Activated CD4-positive, alpha-beta T cell treated with anti-CD3 and anti-CD28 coated beads, Interleukin-2, amount 10 ng/mL, durations not matched to agents 7 days and 5 days (primary cell): ENCODE measurements at regions not wholly inside any gene's neighbourhood (a gene's known extent, or its start where the extent isn't known, plus 50 kb on each side); places are given as distances from the start of the nearest gene placed in this dataset.

ENCODE experiments used
- CTCF ChIA-PET: fragments of 350-600 bp; sonication (Branson Sonifier 250); formaldehyde crosslinking; loops from one replicate; lab custom pipeline; 2021; ENCODE audit warnings: antibody characterized with exemption; lab: Charles Lee
- POLR2A ChIA-PET: fragments of 350-600 bp; sonication (Branson Sonifier 250); formaldehyde crosslinking; loops from one replicate; lab custom pipeline; 2021; ENCODE audit warnings: antibody characterized with exemption; lab: Charles Lee
- DNase-seq: peaks from one replicate; pipeline ENCODE4 v3.0.0-alpha.2; 2020
- H3K27ac Mint-ChIP-seq: one replicate; pipeline ENCODE4 v1.8.0; 2021; ENCODE audit warnings: mild to moderate bottlenecking, moderate library complexity, mixed read lengths
- H3K27me3 Mint-ChIP-seq: one replicate; pipeline ENCODE4 v1.8.0; 2021; ENCODE audit warnings: mixed read lengths
- H3K36me3 Mint-ChIP-seq: one replicate; pipeline ENCODE4 v1.8.0; 2021; ENCODE audit warnings: low read depth, mixed read lengths
- H3K4me1 Mint-ChIP-seq: one replicate; pipeline ENCODE4 v1.8.0; 2021; ENCODE audit warnings: mixed read lengths
- H3K4me3 Mint-ChIP-seq: one replicate; pipeline ENCODE4 v1.8.0; 2021; ENCODE audit warnings: mild to moderate bottlenecking, moderate library complexity, mixed read lengths
- H3K9me3 Mint-ChIP-seq: one replicate; pipeline ENCODE4 v1.8.0; 2021; ENCODE audit warnings: mixed read lengths

- Mint-ChIP-seq H3K27me3 (peaks cover 27% of the 10 kb centered on the region), H3K27ac (no peak overlapping the region), H3K9me3 (peaks cover 5% of the 10 kb centered on the region), H3K4me3 (no peak overlapping the region), H3K36me3 (no peaks in the 10 kb centered on the region), H3K4me1 (no peaks in the 10 kb centered on the region)
- POLR2A ChIA-PET, result no interaction called here
- no peak for DNase-seq
- CTCF ChIA-PET, result no interaction called here
These were observed 90.7 kb downstream of the TNFSF18 start for GRCh38 chr1:172960019-172960418.

GRCh38 chr1:172960454-172961208 lies 90.1 kb downstream of the TNFSF18 start:
- H3K27ac Mint-ChIP-seq, result no peak overlapping the region

GRCh38 chr1:172964864-172965263 lies 85.9 kb downstream of the TNFSF18 start:
- H3K4me3 Mint-ChIP-seq, result no peak overlapping the region

More at GRCh38 chr1:172960454-172961208, 90.1 kb downstream of the TNFSF18 start:
- Mint-ChIP-seq H3K4me3 (no peak overlapping the region), H3K4me1 (no peaks in the 10 kb centered on the region), H3K9me3 (peaks cover 5% of the 10 kb centered on the region), H3K27me3 (peaks cover 28% of the 10 kb centered on the region), H3K36me3 (no peaks in the 10 kb centered on the region)
- ChIA-PET CTCF (no interaction called here), POLR2A (no interaction called here)
- DNase-seq, result no peak

GRCh38 chr1:172966844-172967540 lies 83.7 kb downstream of the TNFSF18 start:
- ChIA-PET CTCF (interaction anchor here (0.6 to 1.0 kb wide), 2 partner anchors 110 to 153 kb away, joined by 3 to 4 read pairs; no protein-coding TSS in a partner anchor), POLR2A (no interaction called here)
- Mint-ChIP-seq H3K27ac (no peak overlapping the region), H3K9me3 (peaks cover 2% of the 10 kb centered on the region), H3K27me3 (peaks cover 17% of the 10 kb centered on the region), H3K36me3 (no peaks in the 10 kb centered on the region), H3K4me1 (peaks cover 11% of the 10 kb centered on the region), H3K4me3 (no peak overlapping the region)
- DNase-seq, result no peak

More at GRCh38 chr1:172964864-172965263, 85.9 kb downstream of the TNFSF18 start:
- peaks cover 21% of the 10 kb centered on the region for H3K27me3 Mint-ChIP-seq
- POLR2A ChIA-PET, result no interaction called here
- peaks cover 11% of the 10 kb centered on the region for H3K4me1 Mint-ChIP-seq
- no peak for DNase-seq
- H3K9me3 Mint-ChIP-seq, result peaks cover 5% of the 10 kb centered on the region
- H3K36me3 Mint-ChIP-seq, result no peaks in the 10 kb centered on the region
- CTCF ChIA-PET, result interaction anchor here (1.1 to 1.3 kb wide), 2 partner anchors 9 to 13 kb away, joined by 3 to 4 read pairs; no protein-coding TSS in a partner anchor
- no peak overlapping the region for H3K27ac Mint-ChIP-seq

GRCh38 chr1:172967936-172968335 lies 82.8 kb downstream of the TNFSF18 start:
- H3K4me1 Mint-ChIP-seq, result peaks cover 11% of the 10 kb centered on the region
- no peaks in the 10 kb centered on the region for H3K36me3 Mint-ChIP-seq
- H3K4me3 Mint-ChIP-seq, result no peak overlapping the region
- no peak overlapping the region for H3K27ac Mint-ChIP-seq
- H3K9me3 Mint-ChIP-seq, result peaks cover 2% of the 10 kb centered on the region
- DNase-seq, result no peak
- POLR2A ChIA-PET, result no interaction called here
- CTCF ChIA-PET, result interaction anchor here (1.0 kb wide), 1 partner anchor 152 kb away, joined by 3 read pairs; no protein-coding TSS in a partner anchor
- peaks cover 14% of the 10 kb centered on the region for H3K27me3 Mint-ChIP-seq

- no peak overlapping the region for H3K4me3 Mint-ChIP-seq
- POLR2A ChIA-PET, result no interaction called here
These were observed 81.1 kb downstream of the TNFSF18 start for GRCh38 chr1:172969611-172970010.

DNA sequence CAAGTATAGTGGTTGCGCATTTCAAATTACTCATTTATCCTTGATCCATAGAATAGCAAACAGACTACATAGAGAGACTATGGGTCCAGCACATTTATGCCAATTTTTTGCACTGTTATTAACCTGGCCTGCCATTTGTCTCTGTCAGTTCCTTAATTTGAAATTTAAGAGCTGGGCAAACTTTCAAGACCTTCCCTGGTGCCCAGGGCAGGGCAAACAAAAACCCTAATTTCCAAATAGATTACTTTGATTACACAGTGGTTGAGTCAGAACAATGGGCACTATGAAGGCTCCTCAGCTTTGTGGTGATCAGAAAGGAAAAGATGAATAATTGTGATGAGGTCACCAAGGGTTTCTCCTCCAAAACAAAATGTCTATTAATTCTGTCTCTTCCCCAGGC lies 80.6 kb downstream of the TNFSF18 start:
- no peak for DNase-seq
- CTCF ChIA-PET, result no interaction called here
- POLR2A ChIA-PET, result no interaction called here
- Mint-ChIP-seq H3K27me3 (peaks cover 11% of the 10 kb centered on the region), H3K4me1 (peaks cover 11% of the 10 kb centered on the region), H3K36me3 (no peaks in the 10 kb centered on the region), H3K9me3 (no peaks in the 10 kb centered on the region), H3K4me3 (no peak overlapping the region), H3K27ac (no peak overlapping the region)

More at GRCh38 chr1:172969611-172970010, 81.1 kb downstream of the TNFSF18 start:
- CTCF ChIA-PET, result no interaction called here
- no peaks in the 10 kb centered on the region for H3K9me3 Mint-ChIP-seq
- H3K27ac Mint-ChIP-seq, result no peak overlapping the region
- H3K4me1 Mint-ChIP-seq, result peaks cover 11% of the 10 kb centered on the region
- no peaks in the 10 kb centered on the region for H3K36me3 Mint-ChIP-seq
- H3K27me3 Mint-ChIP-seq, result peaks cover 11% of the 10 kb centered on the region
- no peak for DNase-seq

DNA sequence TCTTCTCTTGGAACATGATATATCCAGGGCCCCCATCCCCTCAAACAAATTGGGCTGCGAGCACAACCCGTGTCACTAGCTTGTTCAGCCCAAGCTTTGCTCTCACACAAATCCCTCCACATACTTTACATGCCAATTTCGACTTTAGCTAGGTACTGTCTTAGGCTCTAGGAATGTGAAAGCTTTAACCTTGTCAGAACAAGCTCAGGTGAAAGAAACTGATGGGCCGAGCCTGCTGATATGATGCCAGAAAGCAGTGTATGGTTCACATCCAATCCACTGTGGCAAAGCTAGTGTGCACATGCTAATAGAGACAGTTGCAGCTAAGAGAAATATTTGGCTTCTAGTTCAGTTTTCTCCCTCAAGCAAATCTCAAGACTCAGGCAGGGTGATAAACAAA lies 79.5 kb downstream of the TNFSF18 start:
- Mint-ChIP-seq H3K9me3 (no peaks in the 10 kb centered on the region), H3K27me3 (peaks cover 9% of the 10 kb centered on the region), H3K4me3 (no peak overlapping the region), H3K27ac (no peak overlapping the region), H3K36me3 (no peaks in the 10 kb centered on the region), H3K4me1 (peaks cover 11% of the 10 kb centered on the region)
- ChIA-PET CTCF (interaction anchor here (0.8 kb wide), 1 partner anchor 68 kb away, joined by 3 read pairs; no protein-coding TSS in a partner anchor), POLR2A (no interaction called here)
- DNase-seq, result no peak

GRCh38 chr1:172972258-172972657 lies 78.5 kb downstream of the TNFSF18 start:
- CTCF ChIA-PET, result no interaction called here
- no peaks in the 10 kb centered on the region for H3K36me3 Mint-ChIP-seq
- DNase-seq, result no peak
- peaks cover 9% of the 10 kb centered on the region for H3K27me3 Mint-ChIP-seq
- H3K9me3 Mint-ChIP-seq, result no peaks in the 10 kb centered on the region
- peaks cover 6% of the 10 kb centered on the region for H3K4me1 Mint-ChIP-seq
- no peak overlapping the region for H3K27ac Mint-ChIP-seq
- POLR2A ChIA-PET, result no interaction called here
- no peak overlapping the region for H3K4me3 Mint-ChIP-seq

DNA sequence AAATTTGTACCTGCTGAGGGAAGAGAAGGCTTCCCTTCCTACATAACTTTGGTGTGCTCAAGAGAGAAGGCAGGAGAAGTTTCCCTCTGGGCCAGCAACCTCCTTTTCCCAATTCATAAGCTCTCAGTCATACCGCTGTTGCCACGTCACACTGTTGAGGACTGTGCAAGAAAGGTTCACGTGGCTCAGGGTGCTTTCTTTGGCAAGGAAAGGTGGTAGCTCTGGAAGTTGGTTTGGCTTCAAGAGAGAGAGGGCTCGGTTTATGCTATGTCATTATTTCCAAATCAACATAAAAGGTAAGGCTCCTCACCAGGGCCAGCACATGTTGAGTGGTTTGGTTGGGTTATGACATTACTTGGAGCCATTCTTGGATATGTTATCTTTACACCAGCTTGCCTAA lies 77.3 kb downstream of the TNFSF18 start:
- H3K9me3 Mint-ChIP-seq, result no peaks in the 10 kb centered on the region
- no peaks in the 10 kb centered on the region for H3K4me1 Mint-ChIP-seq
- H3K27ac Mint-ChIP-seq, result no peak overlapping the region
- ChIA-PET CTCF (interaction anchor here (0.9 to 1.0 kb wide), 2 partner anchors 9 to 19 kb away, joined by 4 to 6 read pairs; no protein-coding TSS in a partner anchor), POLR2A (no interaction called here)
- DNase-seq, result no peak
- no peak overlapping the region for H3K4me3 Mint-ChIP-seq
- no peaks in the 10 kb centered on the region for H3K36me3 Mint-ChIP-seq
- peaks cover 9% of the 10 kb centered on the region for H3K27me3 Mint-ChIP-seq

DNA sequence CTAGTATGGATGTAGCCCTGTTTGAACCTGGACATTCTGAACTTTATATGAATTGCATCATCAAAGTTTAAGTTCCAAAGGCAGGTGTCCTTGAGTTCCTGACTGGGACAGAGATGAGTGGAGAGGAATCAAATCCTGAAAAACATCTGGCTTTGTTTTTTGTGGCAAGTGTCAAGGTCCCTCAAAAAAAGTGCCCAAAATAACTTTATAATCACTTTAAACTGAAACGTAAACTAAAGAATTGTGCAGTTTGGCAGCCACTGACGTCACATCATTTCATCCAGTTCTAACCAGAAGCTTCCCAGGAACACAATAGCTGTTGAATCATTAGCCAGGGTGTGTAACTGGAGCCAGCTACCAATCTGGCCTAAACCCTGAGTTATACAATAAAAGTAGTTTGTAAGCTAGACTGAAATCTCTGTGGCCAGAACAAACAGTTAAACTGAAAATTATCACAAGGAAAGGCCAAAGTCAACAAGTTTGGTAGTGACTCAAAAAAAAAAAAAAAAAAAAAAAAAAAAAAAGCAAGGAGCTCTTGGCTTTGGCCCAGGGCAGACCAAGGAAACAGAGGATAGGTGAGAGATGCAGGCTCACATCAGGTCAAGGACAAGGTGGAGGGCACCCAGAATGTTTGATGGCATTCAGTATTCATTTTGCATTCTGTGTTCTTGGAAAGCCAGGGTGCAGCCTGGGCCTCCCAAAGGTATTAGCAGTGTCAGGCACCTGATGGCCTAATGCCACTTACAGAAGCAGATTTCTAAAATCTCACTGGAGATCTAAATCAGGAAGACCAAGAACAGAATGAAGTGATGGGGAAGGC lies 74.3 kb downstream of the TNFSF18 start:
- ChIA-PET POLR2A (no interaction called here), CTCF (interaction anchor here (0.7 to 0.9 kb wide), 2 partner anchors 43 to 1421 kb away, joined by 4 to 7 read pairs; no protein-coding TSS in a partner anchor)
- peaks cover 11% of the 10 kb centered on the region for H3K27me3 Mint-ChIP-seq
- H3K9me3 Mint-ChIP-seq, result peaks cover 4% of the 10 kb centered on the region
- no peak for DNase-seq
- H3K36me3 Mint-ChIP-seq, result no peaks in the 10 kb centered on the region
- no peak overlapping the region for H3K4me3 Mint-ChIP-seq
- no peak overlapping the region for H3K27ac Mint-ChIP-seq
- H3K4me1 Mint-ChIP-seq, result no peaks in the 10 kb centered on the region

DNA sequence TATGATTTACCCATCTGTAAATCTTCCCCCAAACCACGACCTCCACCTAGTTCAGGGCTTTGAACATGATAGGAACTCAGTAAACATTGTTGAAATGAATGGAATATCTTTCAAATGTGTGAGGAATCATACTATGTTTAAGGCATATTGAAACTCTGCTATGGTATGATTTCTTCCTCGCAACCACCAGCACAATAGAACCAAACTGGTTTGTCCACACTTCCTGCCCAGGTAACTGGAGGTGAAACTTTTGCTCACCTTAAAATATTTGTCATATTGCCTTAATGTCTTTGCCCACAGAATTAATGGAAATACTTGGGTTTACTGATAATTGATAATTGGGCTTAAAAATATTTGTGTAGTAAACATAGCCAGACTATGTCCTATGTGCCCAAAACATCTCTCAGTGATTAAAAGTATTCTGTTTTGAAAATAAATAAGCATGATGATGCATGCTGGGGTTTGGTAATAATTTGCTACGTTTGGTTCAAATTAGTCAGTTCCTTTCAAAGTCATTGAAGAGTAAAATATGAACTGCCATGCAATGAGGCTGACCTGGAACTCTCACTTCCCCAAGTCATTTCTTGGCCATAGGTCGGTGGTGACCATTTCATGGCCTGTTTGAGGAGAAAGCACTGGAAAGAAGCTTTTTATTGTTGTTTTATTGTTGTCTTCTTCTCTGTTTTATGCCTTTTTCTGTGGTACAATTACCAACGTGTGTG lies 73.3 kb downstream of the TNFSF18 start:
- H3K27ac Mint-ChIP-seq, result no peak overlapping the region
- no peaks in the 10 kb centered on the region for H3K36me3 Mint-ChIP-seq
- peaks cover 7% of the 10 kb centered on the region for H3K27me3 Mint-ChIP-seq
- no peaks in the 10 kb centered on the region for H3K4me1 Mint-ChIP-seq
- H3K9me3 Mint-ChIP-seq, result peaks cover 4% of the 10 kb centered on the region
- no peak overlapping the region for H3K4me3 Mint-ChIP-seq
- DNase-seq, result no peak
- POLR2A ChIA-PET, result no interaction called here
- CTCF ChIA-PET, result no interaction called here
